HepG2 (cell line): ENCODE measurements at regions not wholly inside any gene's neighbourhood (a gene's known extent, or its start where the extent isn't known, plus 50 kb on each side); places are given as distances from the start of the nearest gene placed in this dataset.

Experiments used
- ATAC-seq: fragments of 200-7000 bp; cut with Tn5 transposase; 3 replicates; pipeline ENCODE4 v1.9.1; 2020; ENCODE audit warnings: mild to moderate bottlenecking, moderate library complexity
- BruUV-seq: library from RNA; stranded (reverse); fragments of 400-500 nt; replicated peaks from 2 replicates; lab custom pipeline; 2021; lab: Mats Ljungman, UMichigan
- CTCF ChIA-PET: fragments of 300-600 bp; formaldehyde crosslinking; extraction: SDS; loops from one replicate; lab custom pipeline; 2021; ENCODE audit warnings: low total read pairs, inconsistent platforms, low intra/inter-chr PET ratio; lab: Yijun Ruan, JAX
- POLR2A ChIA-PET: fragments of 350-600 bp; sonication (Branson Sonifier 250); formaldehyde crosslinking; loops from one replicate; lab custom pipeline; 2020; ENCODE audit warnings: antibody characterized with exemption, inconsistent platforms; lab: Yijun Ruan, JAX
- DNase-seq: peaks from one replicate; pipeline ENCODE4 v3.0.0-alpha.2; 2015; ENCODE audit warnings: low spot score
- FAIRE-seq: peaks from 3 replicates; lab custom pipeline; 2011; peaks lifted over from hg19 to GRCh38; lab: Jason Lieb, UNC
- H2AFZ ChIP-seq: one replicate; pipeline ENCODE4 v1.6.1; 2011; ENCODE audit warnings: low read length, inconsistent platforms
- H3K27ac ChIP-seq: fragments of 300-600 bp; 3 replicates; pipeline ENCODE4 v1.8.0; 2011; ENCODE audit warnings: mixed run types, mild to moderate bottlenecking, mixed read lengths, low read length, inconsistent platforms; ENCODE audit not compliant: insufficient read depth; ENCODE audit errors: extremely low read length
- H3K27me3 ChIP-seq, 2 experiments: fragments of 200-600 bp in 1 of 2; 2 replicates in 1 of 2; 3 replicates in 1 of 2; pipeline versions ENCODE4 v1.6.0 to v1.8.0; 2011; ENCODE audit warnings: low read length in 2 of 2, mild to moderate bottlenecking in 2 of 2, moderate library complexity in 2 of 2, inconsistent platforms in 1 of 2; ENCODE audit not compliant: insufficient read depth in 2 of 2, control insufficient read depth in 1 of 2
- H3K36me3 ChIP-seq, 2 experiments: fragments of 200-600 bp in 1 of 2; replicated peaks in 1 of 2; 2 replicates in 1 of 2; 3 replicates in 1 of 2; pipeline versions ENCODE4 v1.5.1 to v1.8.0; 2011; ENCODE audit warnings: low read length in 2 of 2, inconsistent platforms in 1 of 2; ENCODE audit not compliant: insufficient read depth in 2 of 2, control insufficient read depth in 1 of 2
- H3K4me1 ChIP-seq: 2 replicates; pipeline ENCODE4 v1.5.1; 2012; ENCODE audit warnings: low read length, inconsistent platforms; ENCODE audit not compliant: insufficient read depth
- H3K4me2 ChIP-seq: 2 replicates; pipeline ENCODE4 v1.6.0; 2011; ENCODE audit warnings: low read depth, low read length, inconsistent platforms
- H3K4me3 ChIP-seq, 3 experiments: fragments of 200-600 bp in 1 of 3; sonication (generic), shearing (Covaris generic) in 1 of 3; replicated peaks in 1 of 3; 2 replicates each; pipeline ENCODE4 v1.5.1; 2011 to 2016; ENCODE audit warnings: low read length in 3 of 3, inconsistent platforms in 2 of 3, low read depth in 2 of 3, mild to moderate bottlenecking in 2 of 3, control low read depth in 1 of 3, mixed read lengths in 1 of 3; ENCODE audit not compliant: insufficient read depth in 1 of 3
- H3K79me2 ChIP-seq: one replicate; pipeline ENCODE4 v1.6.1; 2011; ENCODE audit warnings: low read length, inconsistent platforms; ENCODE audit not compliant: insufficient read depth
- H3K9ac ChIP-seq: 2 replicates; pipeline ENCODE4 v1.6.0; 2011; ENCODE audit warnings: mild to moderate bottlenecking, low read depth, low read length, inconsistent platforms; ENCODE audit not compliant: insufficient read depth
- H3K9me3 ChIP-seq: 2 replicates; pipeline ENCODE4 v1.5.1; 2012; ENCODE audit warnings: mild to moderate bottlenecking, low read length
- H4K20me1 ChIP-seq: 2 replicates; pipeline ENCODE4 v1.6.0; 2011; ENCODE audit warnings: inconsistent platforms, mild to moderate bottlenecking, low read length, moderate library complexity; ENCODE audit not compliant: insufficient read depth
- CEBPB ChIP-seq: IDR thresholded peaks from 2 replicates; pipeline ENCODE4 v1.6.1; 2011; ENCODE audit warnings: low read depth, low read length, improper control_type of control experiment, borderline replicate concordance
- FOXJ3 ChIP-seq: sonication (generic); formaldehyde crosslinking; IDR thresholded peaks from 2 replicates; pipeline ENCODE4 v1.4.0; 2020; ENCODE audit warnings: missing genetic modification reagents, mild to moderate bottlenecking, borderline replicate concordance
- MYC ChIP-seq: sonication (generic); formaldehyde crosslinking; IDR thresholded peaks from 2 replicates; pipeline ENCODE4 v1.9.0; 2021; ENCODE audit warnings: missing genetic modification reagents, borderline replicate concordance
- NCOR1 ChIP-seq: fragments of 200-600 bp; sonication (generic); IDR thresholded peaks from 2 replicates; pipeline ENCODE4 v1.7.0; 2017; ENCODE audit warnings: antibody characterized with exemption, low read length, borderline replicate concordance
- NFRKB ChIP-seq: fragments of 450-650 bp; IDR thresholded peaks from 2 replicates; pipeline ENCODE4 v1.6.1; 2017
- RNF219 ChIP-seq: sonication (generic); formaldehyde crosslinking; IDR thresholded peaks from 2 replicates; pipeline ENCODE4 v1.5.0; 2020; ENCODE audit warnings: mild to moderate bottlenecking, missing genetic modification reagents
- TCF7L2 ChIP-seq: IDR thresholded peaks from 2 replicates; pipeline ENCODE4 v1.6.1; 2011; ENCODE audit warnings: mild to moderate bottlenecking, low read depth, low read length, moderate library complexity
- ZBTB1 ChIP-seq: sonication (generic); formaldehyde crosslinking; IDR thresholded peaks from 2 replicates; pipeline ENCODE4 v1.4.0; 2020; ENCODE audit warnings: missing genetic modification reagents, borderline replicate concordance
- ZFP82 ChIP-seq: sonication (generic); formaldehyde crosslinking; IDR thresholded peaks from 2 replicates; pipeline ENCODE4 v1.5.1; 2020; ENCODE audit warnings: mild to moderate bottlenecking, missing genetic modification reagents, borderline replicate concordance
- ZNF143 ChIP-seq: sonication (generic); formaldehyde crosslinking; IDR thresholded peaks from 2 replicates; pipeline ENCODE4 v1.4.0; 2020; ENCODE audit warnings: missing genetic modification reagents
- ZNF260 ChIP-seq: sonication (generic); formaldehyde crosslinking; IDR thresholded peaks from 2 replicates; pipeline ENCODE4 v1.4.0; 2020; ENCODE audit warnings: missing genetic modification reagents, low read depth, mild to moderate bottlenecking, borderline replicate concordance
- ZNF264 ChIP-seq: sonication (generic); formaldehyde crosslinking; IDR thresholded peaks from 2 replicates; pipeline ENCODE4 v1.4.0; 2020; ENCODE audit warnings: missing genetic modification reagents
- ZNF577 ChIP-seq: sonication (generic); formaldehyde crosslinking; IDR thresholded peaks from 2 replicates; pipeline ENCODE4 v1.4.0; 2020; ENCODE audit warnings: mild to moderate bottlenecking, low read depth, missing genetic modification reagents, borderline replicate concordance
- ZNF772 ChIP-seq: sonication (generic); formaldehyde crosslinking; IDR thresholded peaks from 2 replicates; pipeline ENCODE4 v1.5.0; 2020; ENCODE audit warnings: mild to moderate bottlenecking, missing genetic modification reagents
- WGBS: methylation state at CpG from one replicate; pipeline ENCODE4 v1.1.6; 2017; ENCODE audit warnings: low lambda C conversion rate; 5-methylcytosine and 5-hydroxymethylcytosine counted together
- in situ Hi-C: cut with HindIII; loops from 2 replicates; pipeline ENCODE4 v1.10.0; 2017; ENCODE audit warnings: low pct_unique_long_range_greater_than_20kb; ENCODE audit not compliant: extremely low pct_ligation_motif_present
- intact Hi-C: fragments of 100-400 bp; cut with micrococcal nuclease; formaldehyde crosslinking; loops from one replicate; pipeline ENCODE4 v1.10.0; 2022; ENCODE audit not compliant: unreplicated experiment

- H3K4me2 ChIP-seq: no peak overlapping the region
- H3K4me3 ChIP-seq: no peak overlapping the region
- 46% methylated on average over 2 of the region's 2 CpGs for WGBS
- no peaks in the 10 kb centered on the region for H3K79me2 ChIP-seq
- no peak for TF ChIP-seq NFRKB
- TF ChIP-seq RNF219 (CRISPR knock-in tag): no peak
- no peak for TF ChIP-seq MYC (CRISPR knock-in tag)
- TF ChIP-seq CEBPB: no peak
- TF ChIP-seq ZNF260 (CRISPR knock-in tag): no peak
- no peak for TF ChIP-seq ZNF143 (CRISPR knock-in tag)
- no peak for TF ChIP-seq FOXJ3 (CRISPR knock-in tag)
- TF ChIP-seq NCOR1: no peak
- TF ChIP-seq ZNF772: no peak
- no peak for TF ChIP-seq ZNF577
- TF ChIP-seq ZFP82 (CRISPR knock-in tag): no peak
- TF ChIP-seq ZNF264 (CRISPR knock-in tag): no peak
- no peak for TF ChIP-seq ZBTB1 (CRISPR knock-in tag)
- no peak for TF ChIP-seq TCF7L2
- TF ChIP-seq, all 625 proteins: peak for 0
- intact Hi-C loops (no loop called here), in situ Hi-C loops (no loop called here)
- Histone ChIP-seq H3K9me3 (0 out of 2 replicates have a peak, but pooled peaks cover 5% of the 10 kb centered on the region), H3K36me3 (no peaks in the 10 kb centered on the region), H4K20me1 (no peaks in the 10 kb centered on the region), H3K27ac (no peak overlapping the region), H2AFZ (no peak overlapping the region), H3K9ac (no peak overlapping the region), H3K4me1 (no peaks in the 10 kb centered on the region), H3K27me3 (0 out of 5 replicates have a peak, but pooled peaks cover 0 to 3% of the 10 kb centered on the region in 2 experiments)
- BruUV-seq: no TSS peak
- POLR2A ChIA-PET: no interaction called here
- no peak for DNase-seq
- CTCF ChIA-PET: no interaction called here
- ATAC-seq: no peak
- no peak for FAIRE-seq
Measured at GRCh38 chr2:175234650-175235049, 53.1 kb upstream of the ATP5MC3 start.
